PFSK-1 (cell line): ENCODE measurements at regions not wholly inside any gene's neighbourhood (a gene's known extent, or its start where the extent isn't known, plus 50 kb on each side); places are given as distances from the start of the nearest gene placed in this dataset.

ENCODE experiments used
- FOXP2 ChIP-seq: optimal IDR thresholded peaks from 2 replicates; pipeline ENCODE3; 2011; ENCODE audit warnings: borderline replicate concordance, control low read depth, inconsistent platforms; ENCODE audit not compliant: insufficient read depth; ENCODE audit errors: extremely low read length, extremely low read depth
- POLR2AphosphoS5 ChIP-seq: IDR thresholded peaks from 2 replicates; pipeline ENCODE4 v1.6.1; 2012; ENCODE audit warnings: low read depth, mild to moderate bottlenecking, control low read depth, low read length, moderate library complexity
- REST ChIP-seq, 2 experiments: IDR thresholded peaks; 2 replicates each; pipeline versions ENCODE4 v1.6.1 to v1.8.0; 2011 to 2012; ENCODE audit warnings: low read depth in 2 of 2, low read length in 2 of 2, control low read depth in 1 of 2, inconsistent platforms in 1 of 2, mild to moderate bottlenecking in 1 of 2, moderate library complexity in 1 of 2; ENCODE audit not compliant: insufficient read depth in 1 of 2
- SIN3A ChIP-seq: IDR thresholded peaks from 2 replicates; pipeline ENCODE4 v1.6.1; 2012; ENCODE audit warnings: mild to moderate bottlenecking, low read length, moderate library complexity, borderline replicate concordance; ENCODE audit not compliant: insufficient read depth
- TAF1 ChIP-seq: IDR thresholded peaks from 2 replicates; pipeline ENCODE4 v1.6.1; 2012; ENCODE audit warnings: low read length, control low read depth, borderline replicate concordance; ENCODE audit not compliant: insufficient read depth

GRCh38 chr5:133669472-133669871, 57.1 kb upstream of the FSTL4 start:
- no peak for TF ChIP-seq SIN3A
- TF ChIP-seq REST (IDR thresholded peaks at IDR 0.05; ENCODE audit: insufficient read depth in 1 of 2, low read depth in 2 of 2, low read length in 2 of 2) = no peak
- TF ChIP-seq TAF1 = no peak
- no peak for TF ChIP-seq POLR2AphosphoS5
- no peak for TF ChIP-seq FOXP2

- TF ChIP-seq REST (IDR thresholded peaks at IDR 0.05; ENCODE audit: insufficient read depth in 1 of 2, low read depth in 2 of 2, low read length in 2 of 2) (no peak), FOXP2 (no peak), TAF1 (no peak), SIN3A (no peak), POLR2AphosphoS5 (no peak)
Measured at GRCh38 chr5:133668458-133668857, 56.1 kb upstream of the FSTL4 start.

GRCh38 chr5:133667217-133667616, 54.9 kb upstream of the FSTL4 start:
- TF ChIP-seq TAF1 (no peak), SIN3A (no peak)

GRCh38 chr5:133665571-133665970, 53.2 kb upstream of the FSTL4 start:
- TF ChIP-seq SIN3A = no peak
- no peak for TF ChIP-seq FOXP2
- TF ChIP-seq TAF1 = no peak

- no peak for TF ChIP-seq REST (IDR thresholded peaks at IDR 0.05; ENCODE audit: insufficient read depth in 1 of 2, low read depth in 2 of 2, low read length in 2 of 2)
- TF ChIP-seq SIN3A = no peak
- TF ChIP-seq FOXP2 = no peak
- no peak for TF ChIP-seq POLR2AphosphoS5
- TF ChIP-seq TAF1 = no peak
Measured at GRCh38 chr5:133664422-133664821, 52.1 kb upstream of the FSTL4 start.

GRCh38 chr5:133663397-133664054, 51.2 kb upstream of the FSTL4 start:
- TF ChIP-seq TAF1 (no peak), SIN3A (no peak), POLR2AphosphoS5 (no peak), FOXP2 (no peak), REST (IDR thresholded peaks at IDR 0.05; ENCODE audit: insufficient read depth in 1 of 2, low read depth in 2 of 2, low read length in 2 of 2) (no peak)
